SW480 (cell line): ENCODE measurements at regions not wholly inside any gene's neighbourhood (a gene's known extent, or its start where the extent isn't known, plus 50 kb on each side); places are given as distances from the start of the nearest gene placed in this dataset.

Experiments used
- DNase-seq: peaks from one replicate; pipeline ENCODE4 v3.0.0-alpha.2; 2016; ENCODE audit warnings: low spot score

DNA sequence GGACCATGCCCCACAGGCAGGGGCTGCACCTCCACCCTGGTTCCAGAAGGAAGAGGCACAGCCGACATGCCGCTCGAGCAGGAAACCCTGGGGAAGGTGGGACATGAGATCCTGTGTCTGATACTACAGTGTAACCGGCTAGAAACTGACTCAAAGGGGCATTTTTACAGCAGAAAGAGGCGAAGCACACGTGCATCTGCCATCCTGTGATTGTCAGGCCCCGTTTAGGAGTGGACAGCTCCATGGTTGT lies 62.7 kb downstream of the SIK1 start:
- no peak for DNase-seq

DNA sequence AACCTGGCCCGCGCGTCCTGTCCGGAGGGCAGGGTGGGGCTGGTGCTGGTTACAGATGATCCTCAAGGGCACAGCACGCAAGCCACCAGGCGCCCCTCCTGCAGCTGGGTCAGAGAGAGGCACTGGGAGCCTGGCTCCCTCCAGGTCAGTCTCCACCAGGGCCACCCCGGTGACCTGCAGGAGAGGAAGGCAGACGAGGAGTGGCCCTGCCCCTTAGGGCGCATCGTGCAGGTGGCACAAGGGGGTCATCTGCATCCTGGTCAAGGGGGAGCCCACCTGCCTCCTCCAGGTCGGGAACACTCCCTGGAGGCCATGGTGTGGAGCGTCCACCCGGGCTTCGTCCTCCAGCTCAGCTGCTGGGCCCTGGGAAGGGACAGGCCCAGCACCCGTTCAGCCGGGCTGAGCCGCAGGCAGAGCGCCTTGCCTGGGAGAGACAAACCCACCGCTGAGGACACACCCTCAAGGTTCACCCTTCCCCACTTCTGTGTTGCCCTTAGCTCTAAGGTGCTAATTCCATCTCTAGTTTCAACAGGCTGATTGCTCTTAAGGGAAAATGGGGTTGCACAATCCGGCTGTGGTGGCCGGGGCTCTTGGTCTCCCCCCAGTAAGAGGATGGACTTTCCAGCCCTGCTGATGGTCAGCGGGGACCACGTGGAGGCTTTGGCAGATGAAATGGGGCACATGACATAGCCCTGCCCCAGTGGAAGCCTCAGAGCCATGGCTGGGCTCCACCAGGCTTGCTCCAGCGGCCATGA lies 63.2 kb downstream of the SIK1 start:
- DNase-seq: no peak

DNA sequence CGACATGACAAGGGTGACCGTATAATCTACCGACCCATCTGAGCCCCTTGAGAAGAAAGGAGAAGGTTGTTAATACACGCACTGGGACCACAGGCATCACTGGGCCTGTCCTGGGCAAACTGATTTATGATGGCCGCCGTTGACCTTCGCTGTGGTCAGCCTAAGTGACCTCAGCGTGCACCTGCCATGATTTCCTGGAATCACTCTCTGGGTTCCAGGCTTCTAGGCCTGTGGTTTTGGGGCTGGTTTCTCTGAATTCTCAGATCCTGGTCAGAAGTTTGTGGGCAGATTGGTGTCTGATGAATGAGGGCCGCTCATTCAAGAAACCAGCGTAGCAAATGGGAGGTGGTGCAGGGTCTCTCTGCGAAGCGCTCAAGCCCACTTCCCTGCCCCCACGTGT lies 64.0 kb downstream of the SIK1 start:
- DNase-seq: no peak

DNA sequence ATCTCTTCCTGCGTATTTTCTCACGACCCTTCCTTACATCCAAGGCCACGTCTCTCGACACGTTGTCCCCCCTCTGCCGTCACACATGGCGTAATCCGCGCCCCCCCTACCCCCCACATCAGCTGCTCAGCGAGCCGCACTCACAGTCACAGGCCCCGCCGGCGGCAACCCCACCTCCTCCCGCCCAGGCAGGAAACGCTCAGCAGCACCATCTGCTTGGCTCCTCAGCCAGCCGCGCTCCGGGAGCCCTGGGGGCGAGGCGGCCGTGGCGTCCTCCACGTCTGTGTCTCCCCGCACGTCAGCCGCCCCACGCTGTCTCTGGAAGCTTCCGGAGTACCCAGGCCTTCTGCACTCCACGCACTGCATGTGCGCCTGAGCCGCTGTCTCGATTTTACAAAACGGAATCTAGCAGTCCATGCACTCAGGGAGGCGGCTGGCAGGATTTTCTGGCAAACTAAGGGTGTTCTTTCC lies 64.6 kb downstream of the SIK1 start:
- DNase-seq: no peak

DNA sequence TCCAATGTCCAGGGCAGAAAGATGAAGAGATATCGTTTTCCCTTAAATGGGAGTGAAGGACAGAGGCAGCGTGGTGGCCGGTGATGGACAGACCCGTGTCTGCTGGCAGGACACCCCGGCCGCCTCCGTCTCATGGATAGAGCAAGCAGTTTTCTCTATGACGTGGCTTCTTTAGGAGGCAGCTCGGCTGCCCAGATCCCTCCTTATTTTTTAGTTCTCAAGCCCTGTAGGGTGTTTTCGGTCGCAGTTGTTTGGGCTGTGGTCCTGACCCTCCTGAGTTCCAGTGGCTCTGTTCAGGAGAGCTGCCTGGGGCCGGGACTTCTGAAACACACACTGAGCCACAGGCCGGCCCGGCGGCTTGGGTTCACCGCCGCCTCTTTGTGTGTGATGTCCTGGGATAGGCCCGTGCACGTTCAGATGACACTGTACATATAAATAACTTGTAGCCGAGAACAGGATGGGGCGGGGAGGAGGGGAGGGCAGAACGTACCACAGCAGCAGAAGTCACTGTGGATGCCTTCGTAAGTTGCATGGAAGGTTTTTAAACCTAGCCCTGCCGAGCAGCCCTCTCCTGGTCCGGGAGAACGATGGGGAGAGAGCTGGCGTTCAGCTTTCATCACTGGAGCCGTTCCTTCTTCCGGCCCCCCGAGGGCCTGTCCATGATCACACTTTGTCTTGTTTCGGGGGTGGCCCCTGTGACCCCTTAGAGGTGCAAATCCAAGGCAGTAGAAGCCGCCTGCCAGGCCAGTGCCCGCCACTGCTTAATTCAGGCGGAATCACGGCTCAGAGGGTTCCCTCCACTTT lies 65.2 kb downstream of the SIK1 start:
- no peak for DNase-seq

DNA sequence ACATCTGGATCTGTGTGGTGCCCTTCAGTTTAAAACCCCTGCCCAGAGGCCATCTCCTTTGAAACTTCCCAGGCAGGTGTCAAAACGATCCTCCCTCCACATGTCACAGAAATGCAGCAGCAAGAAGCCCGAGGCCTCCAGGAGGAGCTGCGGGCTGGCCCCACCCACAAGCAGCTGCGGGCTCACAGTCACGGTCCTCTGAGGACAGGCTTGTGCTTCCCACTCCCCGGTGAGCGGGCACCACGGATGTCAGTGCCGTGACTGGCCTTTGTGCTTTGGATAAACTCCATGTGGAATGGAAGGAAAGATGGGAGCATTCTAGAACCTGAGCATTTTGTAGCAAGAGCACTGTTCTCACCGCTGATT lies 65.8 kb downstream of the SIK1 start:
- no peak for DNase-seq

DNA sequence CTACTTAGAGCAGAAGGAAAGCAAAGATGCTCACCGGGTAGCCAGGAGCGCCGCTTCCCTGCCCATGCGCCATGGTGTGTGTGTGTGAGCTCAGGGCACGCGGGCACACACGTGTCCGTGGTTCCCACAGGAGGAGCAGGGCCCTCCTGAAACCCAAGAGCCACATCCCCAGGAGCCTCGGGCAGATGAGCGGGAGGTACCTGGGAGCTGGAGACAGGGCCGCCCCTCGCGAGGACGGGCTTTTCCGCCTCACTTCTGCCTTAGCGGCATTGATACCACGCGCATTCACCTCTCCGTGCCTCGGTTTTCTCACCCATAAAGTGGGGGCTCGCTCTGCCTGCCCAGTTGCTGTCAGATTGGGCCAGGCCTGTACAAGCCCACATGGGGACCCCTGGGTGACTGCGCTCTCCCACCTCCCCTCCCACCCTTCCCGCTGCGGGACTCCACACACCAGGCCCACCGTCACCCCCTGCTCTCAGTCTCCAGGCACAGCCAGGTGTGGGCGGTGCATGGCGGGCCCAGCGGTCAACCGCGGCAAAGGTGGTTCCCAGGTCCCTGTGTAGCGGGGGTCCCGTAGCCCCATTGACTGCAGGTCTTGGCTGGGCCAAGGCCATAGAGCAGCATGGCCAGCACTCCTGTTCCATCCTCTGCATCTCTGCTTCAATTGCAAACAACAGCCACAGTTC lies 66.3 kb downstream of the SIK1 start:
- no peak for DNase-seq

DNA sequence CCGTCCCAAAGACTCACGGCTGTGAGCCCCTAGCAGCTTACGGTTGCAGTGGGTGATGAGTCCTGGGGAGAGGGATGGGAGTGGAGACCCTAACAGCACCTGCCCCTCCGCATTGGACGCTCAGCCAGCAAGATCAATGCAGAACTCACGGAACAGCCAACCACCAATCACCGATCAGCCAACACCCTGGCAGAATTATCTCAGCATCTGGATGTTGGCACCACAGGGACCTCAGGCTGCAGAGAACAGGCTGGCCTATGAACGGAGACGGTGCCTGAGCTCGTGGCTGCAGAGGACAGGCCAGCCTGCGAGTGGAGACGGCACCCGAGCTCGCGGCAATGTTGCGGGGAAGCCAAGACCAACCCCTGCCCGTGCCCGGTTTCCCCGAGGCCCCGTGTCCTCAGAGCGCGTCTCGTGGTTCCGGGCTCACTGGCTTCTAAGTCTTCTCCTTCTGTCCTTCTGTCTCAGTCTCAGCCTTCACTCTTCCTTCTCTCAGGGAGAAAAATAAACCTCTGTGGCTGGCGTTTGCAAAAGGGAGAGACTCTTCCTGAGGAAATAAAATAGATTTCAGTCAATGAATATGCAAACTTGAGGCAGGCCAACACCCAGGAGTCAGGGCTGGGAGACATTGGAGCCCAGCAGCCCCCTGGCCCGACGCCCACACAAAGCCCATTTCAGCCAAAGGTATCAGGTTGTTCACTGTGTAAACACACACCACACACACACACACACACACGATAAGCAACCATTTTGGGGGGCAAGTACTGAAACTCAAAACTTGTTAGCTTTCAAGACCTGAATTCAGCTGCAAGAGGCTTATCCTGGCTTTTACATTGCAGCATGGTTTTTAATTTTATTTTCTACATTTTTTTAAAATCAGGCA lies 67.8 kb downstream of the SIK1 start:
- no peak for DNase-seq

DNA sequence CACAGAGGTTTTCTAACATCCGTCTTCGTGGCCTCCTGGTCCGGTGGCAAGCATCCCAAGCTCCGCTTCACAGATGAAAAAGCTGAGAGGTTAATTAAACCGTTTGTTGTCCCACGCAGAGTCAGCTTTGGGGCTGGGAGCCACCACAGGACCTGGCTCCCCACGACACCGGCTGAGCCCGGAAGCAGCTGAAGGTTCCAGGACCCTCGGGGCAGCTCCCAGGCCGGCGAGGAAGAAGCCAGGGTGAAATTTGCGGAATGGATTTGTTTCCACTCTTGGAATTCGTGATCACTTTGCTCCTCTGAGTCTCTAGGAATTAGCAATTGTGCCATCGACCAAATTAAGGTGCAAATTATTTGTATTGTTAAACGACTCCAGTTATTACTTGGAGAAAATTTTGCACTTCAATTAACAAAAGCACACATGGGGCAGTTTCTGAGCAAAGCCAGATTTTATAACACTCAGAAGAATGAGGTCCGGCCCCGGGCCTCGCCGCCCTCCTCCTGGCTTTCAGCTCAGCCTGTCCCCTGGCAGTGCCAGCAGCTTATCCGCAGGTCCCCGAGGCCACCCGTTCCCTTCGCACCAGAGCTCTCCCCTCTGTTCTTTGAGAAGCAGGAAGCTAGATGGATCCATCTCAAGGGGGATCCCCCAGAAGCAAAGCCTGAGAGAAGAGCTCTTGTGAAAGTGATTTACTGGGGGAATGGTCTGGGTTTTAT lies 69.1 kb downstream of the SIK1 start:
- DNase-seq: no peak

DNA sequence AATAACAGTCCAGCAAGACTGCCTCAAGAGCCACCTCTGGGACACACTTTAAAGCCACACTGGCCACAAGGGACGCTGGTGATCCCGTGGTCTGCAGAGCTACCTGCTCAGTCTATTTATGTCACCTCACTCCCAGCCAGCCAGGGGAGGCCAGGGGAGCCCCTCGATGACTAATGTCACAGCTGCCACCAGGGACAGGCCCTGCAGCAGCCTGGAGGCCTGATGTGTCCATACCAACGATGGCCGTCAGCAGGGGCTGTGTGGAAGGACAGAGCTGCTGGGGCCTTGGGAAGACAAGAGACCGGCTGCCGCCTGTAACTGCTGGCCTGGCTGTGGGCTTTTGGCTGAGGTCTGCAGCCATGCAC lies 71.0 kb downstream of the SIK1 start:
- DNase-seq: peak; percentile 82

DNA sequence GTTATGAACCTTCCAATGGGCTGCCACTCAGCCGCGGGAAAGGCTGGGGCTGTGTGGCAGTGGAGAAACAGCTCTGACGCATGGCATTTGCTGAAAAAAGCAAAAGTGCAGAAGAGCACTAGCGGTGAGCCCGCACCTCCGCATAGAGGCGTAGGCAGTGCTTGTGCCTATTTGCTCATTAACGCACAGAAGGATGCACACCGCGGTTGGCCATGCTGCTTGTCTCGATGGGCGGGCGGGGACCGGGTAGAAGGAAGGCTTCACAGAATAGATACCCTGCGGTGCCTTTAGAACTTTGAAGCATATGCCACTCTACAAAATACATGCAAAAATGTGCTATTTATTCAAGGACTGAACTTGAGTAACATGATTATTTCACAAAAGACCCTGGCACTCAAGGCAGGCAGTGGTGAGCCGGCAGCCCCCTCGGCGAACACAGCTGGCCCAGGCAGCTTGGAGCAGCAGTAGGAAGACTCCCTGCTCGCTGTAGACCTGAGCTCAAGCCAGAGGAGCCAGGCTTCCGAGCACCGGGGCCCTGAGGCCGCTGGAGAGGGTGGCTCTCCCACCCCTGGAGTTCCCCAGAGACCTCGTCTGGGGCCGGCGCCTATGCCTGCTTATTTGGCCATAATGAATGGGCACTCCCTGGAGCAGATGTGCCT lies 71.5 kb downstream of the SIK1 start:
- DNase-seq: no peak

DNA sequence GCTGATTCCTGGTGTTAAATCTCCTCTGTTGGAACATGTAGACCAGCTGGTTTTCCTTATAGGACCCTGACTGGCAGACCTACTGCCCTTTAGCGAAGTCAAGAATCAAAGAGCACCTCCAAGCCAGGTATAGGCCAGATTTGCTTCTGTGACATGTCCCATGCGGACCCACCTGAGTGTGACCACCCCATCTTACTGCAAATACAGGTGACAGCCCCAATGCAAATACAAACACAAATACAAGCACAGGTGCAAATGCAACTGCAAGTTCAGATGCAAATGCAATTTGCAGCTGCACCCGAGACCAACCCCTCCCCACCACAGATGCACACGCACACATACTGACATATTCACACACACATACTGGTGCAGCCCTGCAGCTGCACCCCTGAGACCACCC lies 72.3 kb downstream of the SIK1 start:
- DNase-seq: no peak

DNA sequence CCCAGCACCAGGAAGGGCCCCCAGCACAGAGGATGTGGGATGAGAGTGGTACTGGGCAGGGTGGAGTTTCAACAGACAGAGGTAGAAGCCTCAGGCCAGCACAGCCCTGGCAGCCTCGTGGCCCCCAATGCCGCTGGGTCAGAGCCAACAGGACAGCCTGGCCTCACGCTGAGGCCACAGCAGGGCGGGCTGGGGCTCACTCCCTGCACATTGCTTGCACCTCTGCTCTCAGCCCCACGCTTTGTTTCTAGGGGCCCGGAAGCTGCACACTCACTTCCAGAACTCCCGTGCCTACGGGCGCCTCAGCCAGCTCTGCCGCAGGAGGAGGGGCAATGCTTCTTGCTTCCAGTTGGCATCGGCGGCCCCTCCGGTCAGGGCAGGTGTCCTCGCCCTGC lies 72.9 kb downstream of the SIK1 start:
- no peak for DNase-seq

DNA sequence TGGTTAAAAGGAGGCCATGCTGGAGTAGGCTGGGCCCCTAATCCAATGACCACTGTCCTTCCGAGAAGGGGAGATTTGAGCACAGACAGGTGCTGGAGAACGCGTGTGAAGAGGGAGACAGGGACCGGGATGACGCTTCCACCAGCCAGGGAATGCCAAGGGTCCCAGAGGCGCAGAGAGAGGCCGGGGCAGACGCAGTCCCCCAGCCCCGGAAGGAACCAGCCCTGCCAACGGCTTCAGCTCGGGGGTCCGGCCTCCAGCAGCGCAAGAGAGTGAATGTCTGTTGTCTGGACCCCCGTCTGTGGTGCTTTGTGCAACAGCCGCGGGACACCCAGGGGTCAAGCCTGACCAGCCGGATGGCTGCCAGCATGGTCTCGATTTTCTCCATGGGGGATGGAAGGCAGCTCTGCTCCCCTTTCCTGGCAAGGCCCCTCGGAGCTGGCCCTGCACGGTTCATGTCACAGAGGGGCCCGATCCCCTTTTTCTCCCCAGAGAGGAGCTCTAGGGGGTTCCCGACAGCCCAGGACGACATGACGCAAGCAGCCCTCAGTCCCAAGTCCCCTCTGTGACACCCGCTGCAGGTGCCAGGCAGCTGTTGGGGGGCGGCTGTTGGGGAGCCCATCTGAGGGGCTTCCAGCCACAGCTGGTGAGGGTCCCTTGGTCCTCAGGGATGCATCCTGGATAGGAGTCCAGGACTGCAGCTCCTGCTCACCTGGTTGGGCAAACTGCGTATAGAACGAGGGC lies 73.5 kb downstream of the SIK1 start:
- DNase-seq: no peak

DNA sequence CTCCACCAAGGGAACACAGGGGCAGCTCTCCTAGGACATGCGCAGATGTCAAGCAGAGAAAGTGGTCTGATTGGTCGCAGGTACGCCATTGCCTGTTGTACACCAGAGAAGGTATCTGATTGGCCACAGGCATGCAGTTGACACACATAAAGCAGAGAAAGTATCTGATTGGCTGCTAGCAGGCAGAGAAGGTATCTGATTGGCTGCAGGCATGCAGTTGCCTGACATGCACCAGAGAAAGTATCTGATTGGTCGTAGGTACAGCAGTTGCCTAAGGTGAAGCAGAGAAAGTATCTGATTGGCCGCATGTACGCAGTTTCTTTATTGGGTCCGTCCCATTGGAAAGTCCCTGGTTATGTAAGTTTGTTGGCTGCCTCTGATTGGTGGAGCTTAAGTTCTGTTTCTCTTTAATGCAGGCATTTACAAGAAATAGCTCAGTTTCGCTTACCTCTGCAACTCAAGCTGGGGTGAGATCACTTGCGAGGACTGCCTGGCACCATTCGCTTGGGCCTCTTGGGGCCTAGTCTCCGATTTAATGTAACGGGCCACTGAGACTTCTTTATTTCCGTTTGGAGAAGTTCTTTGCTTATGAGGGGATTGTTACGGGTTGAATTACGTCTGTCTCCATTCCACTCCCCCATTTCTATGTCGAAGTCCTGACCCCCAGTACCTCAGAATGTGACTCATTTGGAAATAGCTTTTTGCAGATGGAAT lies 74.2 kb downstream of the SIK1 start:
- peak; percentile 51 for DNase-seq

DNA sequence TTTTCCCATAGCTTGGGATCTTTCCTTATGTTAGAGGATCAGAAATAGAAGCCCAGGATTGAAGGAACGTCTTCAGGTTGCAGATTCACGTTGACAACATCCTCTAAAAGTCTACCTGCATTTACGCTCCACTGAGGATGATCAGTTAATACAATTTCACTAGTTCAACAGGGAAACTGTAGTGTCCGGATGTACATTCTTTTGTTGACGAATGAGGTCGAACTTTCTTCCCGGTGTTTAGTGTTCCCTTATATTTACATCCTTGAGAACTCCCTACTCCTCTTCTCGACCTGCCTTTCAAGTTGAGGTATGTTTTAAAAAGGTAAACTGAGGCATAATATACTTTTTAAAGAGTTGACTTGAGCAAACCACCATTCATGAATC lies 74.8 kb downstream of the SIK1 start:
- no peak for DNase-seq

DNA sequence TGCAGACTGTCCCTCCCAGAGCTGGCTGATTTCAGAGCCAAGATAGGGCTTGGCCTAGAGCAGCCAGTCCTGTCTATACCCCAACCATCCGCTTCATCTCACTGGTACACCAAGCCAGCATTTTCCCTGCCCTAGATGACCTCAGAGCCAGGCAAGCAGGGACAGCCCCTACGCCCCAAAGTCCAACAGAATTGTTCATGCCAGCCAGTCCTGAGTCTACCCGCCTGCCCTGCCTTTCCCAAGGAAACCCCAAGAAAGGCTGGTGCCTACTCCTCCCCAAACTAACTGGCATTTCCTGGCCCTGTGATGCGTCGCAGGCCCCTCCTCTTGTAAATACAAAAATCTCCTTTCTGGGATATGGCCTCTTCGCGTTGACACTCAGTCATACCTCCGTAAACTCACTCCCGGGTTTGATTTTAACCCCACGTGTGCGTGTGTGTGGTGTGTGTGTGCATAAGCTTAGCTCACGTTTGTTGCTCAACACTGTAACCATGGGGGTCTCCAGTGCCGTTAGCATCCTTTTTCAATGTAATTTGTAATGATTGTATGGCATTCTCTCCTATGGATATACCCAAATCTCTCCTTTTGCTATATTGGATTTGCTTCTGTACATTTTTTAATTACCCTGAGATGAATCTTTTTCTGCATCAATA lies 75.3 kb downstream of the SIK1 start:
- DNase-seq: no peak

DNA sequence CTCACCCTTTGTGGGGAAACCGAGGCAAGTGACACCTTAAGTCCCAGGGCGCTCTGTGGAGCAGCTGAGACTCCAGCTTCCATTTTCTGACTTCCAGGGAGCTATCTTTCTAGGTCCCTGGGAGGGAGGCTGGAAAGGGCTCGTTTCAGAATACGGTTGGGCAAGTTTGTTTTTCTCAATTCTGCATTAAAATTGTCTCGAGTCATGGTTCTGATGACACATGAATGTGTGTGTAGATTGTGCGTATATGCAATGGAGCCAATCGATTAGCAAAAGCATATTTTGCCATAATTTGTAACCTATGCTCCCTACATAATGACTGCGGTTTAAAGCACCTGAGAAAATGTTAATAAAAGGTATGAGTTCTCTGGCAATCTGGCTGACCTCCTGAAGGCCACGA lies 77.3 kb downstream of the SIK1 start:
- DNase-seq: no peak

DNA sequence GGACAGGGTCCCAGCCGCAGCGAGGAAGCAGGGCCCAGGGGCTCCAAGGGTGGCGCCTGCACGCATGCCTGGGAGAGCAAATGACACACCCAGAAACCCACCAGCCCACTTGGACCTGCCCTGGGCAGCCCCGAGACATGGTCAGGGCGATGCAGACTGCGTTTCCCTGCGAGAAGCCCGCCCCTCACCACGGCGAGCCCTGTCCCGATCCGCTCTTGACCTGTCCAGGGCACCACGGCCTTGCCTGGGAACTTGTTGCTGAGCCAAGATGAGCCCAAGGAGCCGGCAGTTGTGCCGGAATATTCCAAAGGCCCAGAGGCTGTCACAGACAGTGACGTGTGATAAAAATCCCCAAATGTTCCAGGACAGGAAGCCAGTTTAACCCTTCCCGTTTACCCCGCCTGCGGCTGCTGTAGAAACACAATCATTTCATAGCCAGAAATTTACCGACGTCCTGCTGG lies 78.1 kb downstream of the SIK1 start:
- DNase-seq: no peak
